Esophagus muscularis mucosa (tissue), 4 donors: ENCODE measurements at regions not wholly inside any gene's neighbourhood (a gene's known extent, or its start where the extent isn't known, plus 50 kb on each side); places are given as distances from the start of the nearest gene placed in this dataset.

Source experiments
- DNase-seq: peaks from one replicate; pipeline ENCODE4 v3.0.0-alpha.2; 2017; ENCODE audit errors: extremely low spot score
- H3K27ac ChIP-seq, 4 donors: fragments of 200-600 bp; sonication (generic); replicated peaks in 1 of 4; 1 replicate in 3 of 4; 2 replicates in 1 of 4; pipeline ENCODE4 v1.5.1; 2016 to 2019; ENCODE audit warnings: mild to moderate bottlenecking in 1 of 4
- H3K27me3 ChIP-seq, 4 donors: fragments of 200-600 bp; sonication (generic); one replicate each; pipeline versions ENCODE4 v1.5.1 to v1.6.0; 2016 to 2019
- H3K36me3 ChIP-seq, 4 donors: fragments of 200-600 bp; sonication (generic); one replicate each; pipeline ENCODE4 v1.5.1; 2016 to 2019
- H3K4me1 ChIP-seq, 4 donors: fragments of 200-600 bp; sonication (generic); one replicate each; pipeline ENCODE4 v1.5.1; 2016 to 2019
- H3K4me3 ChIP-seq, 4 donors: fragments of 200-600 bp; sonication (generic); 1 replicate in 2 of 4; 2 replicates in 2 of 4; pipeline ENCODE4 v1.5.1; 2016 to 2019; ENCODE audit warnings: mild to moderate bottlenecking in 4 of 4, moderate library complexity in 1 of 4
- H3K9me3 ChIP-seq, 4 donors: fragments of 200-600 bp; sonication (generic); 1 replicate in 3 of 4; 2 replicates in 1 of 4; pipeline ENCODE4 v1.5.1; 2016 to 2019
- EP300 ChIP-seq: sonication (generic); formaldehyde crosslinking; IDR thresholded peaks from one replicate; pipeline ENCODE4 v1.6.1; 2017; ENCODE audit warnings: antibody characterized with exemption
- POLR2A ChIP-seq: fragments of 450-650 bp; IDR thresholded peaks from one replicate; pipeline ENCODE4 v1.6.1; 2017; ENCODE audit warnings: antibody characterized with exemption, moderate library complexity, mild to moderate bottlenecking, low read depth
- POLR2AphosphoS5 ChIP-seq, 2 donors: sonication (generic); formaldehyde crosslinking; IDR thresholded peaks; one replicate each; pipeline ENCODE4 v1.6.1; 2017; ENCODE audit warnings: antibody characterized with exemption in 2 of 2
- WGBS: methylation state at CpG from one replicate; pipeline ENCODE4 v1.1.5; 2018; 5-methylcytosine and 5-hydroxymethylcytosine counted together
- intact Hi-C: fragments of 100-400 bp; cut with DNase I; formaldehyde crosslinking; loops from one replicate; pipeline ENCODE4 v1.15.1; 2023
- TF ChIP-seq, protein P1 (sequence below), 3 experiments: fragments of 200-600 bp in 2 of 3; fragments of 450-650 bp in 1 of 3; sonication (generic) in 2 of 3; IDR thresholded peaks; one replicate each; pipeline ENCODE4 v1.5.1; 2017 to 2019; ENCODE audit warnings: antibody characterized with exemption in 3 of 3, mild to moderate bottlenecking in 2 of 3, moderate library complexity in 1 of 3

- TF ChIP-seq, protein P1, sequence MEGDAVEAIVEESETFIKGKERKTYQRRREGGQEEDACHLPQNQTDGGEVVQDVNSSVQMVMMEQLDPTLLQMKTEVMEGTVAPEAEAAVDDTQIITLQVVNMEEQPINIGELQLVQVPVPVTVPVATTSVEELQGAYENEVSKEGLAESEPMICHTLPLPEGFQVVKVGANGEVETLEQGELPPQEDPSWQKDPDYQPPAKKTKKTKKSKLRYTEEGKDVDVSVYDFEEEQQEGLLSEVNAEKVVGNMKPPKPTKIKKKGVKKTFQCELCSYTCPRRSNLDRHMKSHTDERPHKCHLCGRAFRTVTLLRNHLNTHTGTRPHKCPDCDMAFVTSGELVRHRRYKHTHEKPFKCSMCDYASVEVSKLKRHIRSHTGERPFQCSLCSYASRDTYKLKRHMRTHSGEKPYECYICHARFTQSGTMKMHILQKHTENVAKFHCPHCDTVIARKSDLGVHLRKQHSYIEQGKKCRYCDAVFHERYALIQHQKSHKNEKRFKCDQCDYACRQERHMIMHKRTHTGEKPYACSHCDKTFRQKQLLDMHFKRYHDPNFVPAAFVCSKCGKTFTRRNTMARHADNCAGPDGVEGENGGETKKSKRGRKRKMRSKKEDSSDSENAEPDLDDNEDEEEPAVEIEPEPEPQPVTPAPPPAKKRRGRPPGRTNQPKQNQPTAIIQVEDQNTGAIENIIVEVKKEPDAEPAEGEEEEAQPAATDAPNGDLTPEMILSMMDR (IDR thresholded peaks at IDR 0.05) = no peak
- TF ChIP-seq POLR2A = no peak
- TF ChIP-seq EP300 = no peak
- TF ChIP-seq POLR2AphosphoS5 (IDR thresholded peaks at IDR 0.05) = no peak
These were observed 100.0 kb upstream of the ARHGAP20 start for GRCh38 chr11:110812086-110812733.

DNA sequence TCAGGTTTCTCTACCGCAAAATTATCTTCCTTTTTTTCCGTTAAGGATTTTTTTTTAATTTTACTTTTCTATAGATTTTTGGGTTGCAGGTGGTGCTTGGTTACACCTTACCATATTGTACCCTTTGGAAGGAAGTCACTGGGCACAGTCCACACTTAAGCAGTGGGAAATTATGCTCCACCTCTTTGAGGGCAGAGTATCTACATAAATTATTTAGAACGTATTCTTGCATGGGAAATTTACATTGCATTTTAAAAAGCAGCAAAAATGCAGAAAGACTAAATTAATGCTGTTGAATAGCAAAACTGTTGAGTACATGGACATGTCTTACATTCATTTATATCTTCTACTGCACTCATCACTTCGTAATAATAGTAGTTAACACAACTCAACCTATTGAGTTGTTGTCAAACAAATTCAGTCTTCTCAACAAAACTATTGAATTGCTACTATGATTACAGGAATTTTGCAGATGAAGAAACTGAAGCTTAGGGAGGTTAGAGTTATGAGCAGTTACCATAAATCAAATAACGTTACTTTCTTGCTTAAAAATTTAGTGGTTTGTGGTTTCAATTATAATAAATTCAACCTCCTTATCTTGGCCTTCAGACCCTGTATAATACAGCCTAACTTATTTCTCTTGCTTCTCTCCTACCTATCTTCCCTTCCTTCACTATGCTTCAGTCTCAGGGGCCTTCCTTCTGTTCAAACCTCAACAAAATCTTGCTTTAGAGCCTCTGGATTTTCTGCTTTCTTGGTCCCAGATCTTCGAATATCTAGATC, 97.4 kb upstream of the ARHGAP20 start:
- DNase-seq = no peak
- intact Hi-C loops = no loop called here

More at GRCh38 chr11:110812086-110812733, 100.0 kb upstream of the ARHGAP20 start:
- 87% methylated on average over 5 of the region's 5 CpGs for WGBS
- Histone ChIP-seq H3K4me1 (no peaks in the 10 kb centered on the region), H3K4me3 (no peak overlapping the region), H3K27me3 (no peaks in the 10 kb centered on the region), H3K27ac (no peak overlapping the region), H3K36me3 (no peaks in the 10 kb centered on the region), H3K9me3 (peaks cover 0 to 4% (median 0%) of the 10 kb centered on the region in 4 donors)
- intact Hi-C loops = no loop called here
- no peak for DNase-seq

DNA sequence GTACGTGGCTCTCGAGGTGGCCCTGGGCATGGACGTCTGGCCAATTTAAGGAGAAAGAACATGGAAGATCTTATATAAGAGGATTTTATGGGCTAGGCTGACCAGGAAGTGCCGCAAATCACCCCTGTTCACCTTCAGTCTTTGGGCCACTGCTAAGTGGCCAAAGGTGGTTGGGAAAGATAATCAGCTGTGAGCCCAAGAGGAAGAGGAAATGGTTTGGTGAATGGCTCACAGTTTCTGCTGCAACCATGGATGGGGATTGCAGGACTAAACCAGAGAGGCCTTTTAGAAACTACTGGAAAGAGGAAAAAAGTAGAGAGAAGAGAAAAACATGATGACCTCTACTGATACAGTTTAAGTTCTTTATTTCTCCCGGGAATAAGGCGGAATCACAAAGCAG, 96.0 kb upstream of the ARHGAP20 start:
- WGBS = 93% methylated on average over 6 of the region's 6 CpGs
- intact Hi-C loops = no loop called here
- no peaks in the 10 kb centered on the region for H3K36me3 ChIP-seq
- DNase-seq = no peak
- no peaks in the 10 kb centered on the region for H3K9me3 ChIP-seq
- no peak overlapping the region for H3K27ac ChIP-seq
- H3K27me3 ChIP-seq = no peaks in the 10 kb centered on the region
- no peak overlapping the region for H3K4me3 ChIP-seq
- TF ChIP-seq POLR2AphosphoS5 (IDR thresholded peaks at IDR 0.05) (no peak), EP300 (no peak), POLR2A (no peak)
- TF ChIP-seq, protein P1 (IDR thresholded peaks at IDR 0.05) = no peak
- no peaks in the 10 kb centered on the region for H3K4me1 ChIP-seq

More for the DNA sequence above, 97.4 kb upstream of the ARHGAP20 start:
- TF ChIP-seq POLR2AphosphoS5 (IDR thresholded peaks at IDR 0.05) (no peak), EP300 (no peak), POLR2A (no peak)
- TF ChIP-seq, protein P1 (IDR thresholded peaks at IDR 0.05) = no peak
- Histone ChIP-seq H3K4me3 (no peak overlapping the region), H3K27ac (no peak overlapping the region), H3K4me1 (no peaks in the 10 kb centered on the region), H3K27me3 (no peaks in the 10 kb centered on the region), H3K9me3 (no peaks in the 10 kb centered on the region), H3K36me3 (no peaks in the 10 kb centered on the region)
- 75% methylated on average over 6 of the region's 6 CpGs for WGBS

DNA sequence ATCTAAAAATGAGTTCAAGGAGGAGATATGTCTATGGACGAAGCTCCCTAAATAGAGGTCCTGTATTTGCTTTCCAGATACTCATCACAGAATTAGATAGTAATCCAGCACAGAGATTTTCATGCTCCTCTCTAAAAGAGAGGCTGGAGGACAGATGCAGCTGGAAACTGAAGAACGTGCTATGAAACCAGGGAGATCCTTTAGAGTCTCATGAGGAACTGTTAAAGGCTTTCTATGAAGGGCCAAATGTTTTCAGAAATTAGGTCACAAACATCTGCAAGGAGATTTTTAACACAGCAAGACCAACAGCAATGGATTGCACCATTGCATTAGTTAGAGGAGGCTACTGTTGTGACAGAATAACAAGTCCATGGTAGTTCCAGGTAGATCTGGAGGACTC, 95.6 kb upstream of the ARHGAP20 start:
- no peak for DNase-seq
- Histone ChIP-seq H3K4me1 (no peaks in the 10 kb centered on the region), H3K27ac (no peak overlapping the region), H3K36me3 (no peaks in the 10 kb centered on the region), H3K27me3 (no peaks in the 10 kb centered on the region), H3K4me3 (no peak overlapping the region), H3K9me3 (no peaks in the 10 kb centered on the region)
- intact Hi-C loops = no loop called here
- TF ChIP-seq POLR2AphosphoS5 (IDR thresholded peaks at IDR 0.05) (no peak), EP300 (no peak), POLR2A (no peak)
- TF ChIP-seq, protein P1 (IDR thresholded peaks at IDR 0.05) = no peak
- 83% methylated on average over 2 of the region's 2 CpGs for WGBS
